NCI-H2029 treated with DMSO at 0.1 percent for 48 hours (cell line): ENCODE measurements at regions not wholly inside any gene's neighbourhood (a gene's known extent, or its start where the extent isn't known, plus 50 kb on each side); places are given as distances from the start of the nearest gene placed in this dataset.

ENCODE experiments used
- DNase-seq: peaks from one replicate; lab custom pipeline; 2025; lab: John Stamatoyannopoulos, UW

DNA sequence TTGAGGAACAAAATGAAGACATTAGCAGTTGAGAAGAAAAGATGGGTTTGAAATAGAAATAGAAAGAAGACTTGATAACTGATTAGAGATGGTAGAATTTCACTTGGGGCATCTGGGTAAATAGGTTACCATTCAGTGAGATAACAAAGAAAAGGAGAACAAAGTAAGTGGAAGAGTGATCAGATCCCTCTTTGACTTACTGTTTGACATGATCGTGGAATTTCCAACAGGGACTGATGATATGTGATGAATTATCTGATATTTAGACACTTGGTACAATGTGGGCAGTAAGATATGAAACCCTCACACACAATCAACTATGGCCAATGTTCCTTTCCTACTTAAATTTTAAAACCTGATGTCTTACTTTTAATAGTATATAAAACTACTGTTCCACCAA, 70.1 kb upstream of the STARD4 start:
- no peak for DNase-seq

DNA sequence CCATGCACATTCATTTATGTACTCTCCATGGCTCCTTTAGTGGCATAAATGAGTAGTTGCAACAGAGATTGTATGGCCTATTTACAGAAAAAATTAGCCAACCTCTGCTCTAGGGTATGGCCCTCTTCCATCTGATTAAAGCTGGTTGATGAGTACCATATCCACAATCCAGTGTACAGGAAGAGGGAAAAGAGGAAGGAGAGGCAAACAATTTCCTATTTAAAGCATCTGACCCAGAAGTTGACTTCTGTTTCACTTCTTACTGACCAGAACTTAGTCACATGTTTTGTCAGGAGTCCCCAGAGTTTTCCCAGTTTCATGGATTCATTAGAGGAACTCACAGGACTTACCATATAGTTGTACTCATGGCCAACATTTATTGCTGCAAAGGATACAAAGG, 68.6 kb upstream of the STARD4 start:
- DNase-seq, result no peak

DNA sequence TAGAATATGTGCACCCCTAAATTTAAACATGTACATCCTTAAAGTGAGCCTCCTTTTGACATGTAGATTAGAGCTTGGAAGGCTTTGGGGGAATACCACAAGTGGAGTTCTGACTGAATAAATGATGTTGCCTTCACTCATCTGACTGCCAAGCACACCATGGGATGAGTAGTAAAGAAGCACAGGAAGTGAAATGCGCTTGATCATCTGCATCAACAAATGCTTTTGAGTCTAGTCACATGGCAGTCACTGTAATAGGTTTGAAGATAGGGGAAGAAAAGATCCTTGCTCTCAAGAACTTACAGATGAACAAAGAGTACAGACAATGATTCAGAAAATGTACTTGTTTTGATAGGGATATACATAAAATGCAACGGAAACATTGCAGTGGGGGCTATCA, 62.0 kb upstream of the STARD4 start:
- DNase-seq, result no peak

DNA sequence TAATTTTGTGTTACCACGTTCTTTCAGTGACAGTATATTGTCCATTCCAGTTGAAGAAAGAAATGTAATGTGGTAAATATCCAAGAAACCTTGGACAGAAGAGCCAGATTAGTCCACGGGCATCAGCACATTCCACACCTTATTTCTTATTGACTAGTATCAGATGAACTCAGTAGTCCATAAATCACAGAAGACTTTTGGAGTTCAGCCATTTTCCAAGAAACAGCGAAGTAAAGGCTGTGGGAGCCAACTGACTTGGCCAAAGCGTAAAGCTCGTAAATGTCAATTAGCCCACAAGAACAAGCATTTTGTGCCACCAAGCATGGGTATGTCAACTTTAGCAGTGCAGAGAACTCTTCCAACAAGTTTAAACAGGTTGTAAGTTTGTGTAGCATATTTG, 60.2 kb upstream of the STARD4 start:
- no peak for DNase-seq

DNA sequence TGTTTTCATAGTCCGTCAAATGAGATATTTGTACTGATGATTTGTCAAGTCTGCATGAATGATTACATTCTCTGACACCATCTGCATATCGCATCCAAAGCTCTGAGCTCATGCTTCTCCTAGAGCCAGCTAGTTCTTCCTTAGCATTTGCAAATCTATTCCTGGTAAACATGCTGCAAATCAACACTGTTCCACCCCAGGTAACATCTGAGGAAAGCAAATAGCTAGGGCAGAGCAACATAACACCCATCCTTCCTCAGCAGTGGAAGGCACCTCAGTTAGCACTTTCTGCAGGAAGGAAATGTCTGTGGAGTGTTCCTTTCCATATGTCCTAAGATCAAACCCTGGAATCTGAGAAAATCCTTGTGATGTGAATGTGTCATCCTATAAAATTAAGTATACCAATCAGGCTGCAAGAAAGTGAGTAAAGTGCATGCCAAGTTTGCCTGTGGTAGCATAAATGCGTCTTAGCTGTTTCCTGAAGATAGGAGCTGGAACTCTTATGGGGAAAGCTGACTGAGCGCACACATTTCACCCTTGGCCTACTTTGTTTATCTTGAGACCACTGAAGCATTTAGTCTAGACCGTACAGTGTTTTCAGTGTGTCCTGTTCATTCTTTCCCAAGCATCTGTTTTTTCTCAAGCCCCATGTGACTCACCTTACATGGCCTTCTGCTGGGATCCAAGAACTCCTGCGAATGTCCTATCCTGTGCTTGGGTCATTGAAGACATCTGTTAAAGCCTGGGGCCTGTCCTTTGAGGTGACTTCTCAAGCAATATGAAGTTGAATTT, 50.9 kb upstream of the STARD4 start:
- DNase-seq, result no peak

DNA sequence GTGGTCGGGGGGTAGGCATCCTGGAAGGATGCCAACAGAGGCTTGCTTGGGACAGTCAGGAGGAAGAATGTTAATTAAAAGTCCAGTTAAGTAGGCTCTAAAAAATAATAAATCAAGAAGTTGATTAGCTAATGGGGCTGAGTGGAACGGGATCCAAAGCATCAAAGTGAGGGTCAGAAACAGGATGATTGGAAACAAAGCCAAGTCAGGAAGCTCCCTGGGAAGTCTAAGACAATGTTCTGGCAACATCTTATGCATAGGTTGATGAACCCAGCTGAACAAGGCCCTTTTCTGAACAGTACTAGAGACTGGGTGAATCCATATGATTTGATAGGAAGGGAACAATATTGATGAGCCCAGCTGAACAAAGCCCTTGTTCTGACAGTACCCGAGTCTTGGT, 50.2 kb upstream of the STARD4 start:
- DNase-seq, result no peak
